HCT116 (cell line): ENCODE measurements at regions not wholly inside any gene's neighbourhood (a gene's known extent, or its start where the extent isn't known, plus 50 kb on each side); places are given as distances from the start of the nearest gene placed in this dataset.
A peak's percentile ranks its signal among the peaks of the same experiment; 100 is the strongest.
"Not testable (repeated sequence)": the region's sequence is repeated elsewhere in the genome, so short reads cannot be mapped to it uniquely, and the experiment has no call there.

ENCODE experiments used
- ATAC-seq: fragments of 200-7000 bp; cut with Tn5 transposase; 2 replicates; pipeline ENCODE4 v1.9.1; 2020; ENCODE audit warnings: mild to moderate bottlenecking, moderate library complexity
- BruUV-seq: library from RNA; stranded (reverse); fragments of 400-500 nt; replicated peaks from 2 replicates; lab custom pipeline; 2021; lab: Mats Ljungman, UMichigan
- CTCF ChIA-PET: fragments of 300-600 bp; sonication (Branson Sonifier 250); formaldehyde crosslinking; loops from one replicate; lab custom pipeline; 2021; ENCODE audit warnings: antibody characterized with exemption; lab: Charles Lee
- POLR2A ChIA-PET: fragments of 300-600, 350-600 bp; sonication (Branson Sonifier 250); formaldehyde crosslinking; loops from one replicate; lab custom pipeline; 2021; ENCODE audit warnings: antibody characterized with exemption; lab: Charles Lee
- RAD21 ChIA-PET, 2 experiments: fragments of 300-600 bp; sonication (Branson Sonifier 250); formaldehyde crosslinking; loops; one replicate each; lab custom pipeline; 2023; ENCODE audit warnings: low total read pairs in 2 of 2; ENCODE audit not compliant: uncharacterized antibody in 2 of 2, unreplicated experiment in 2 of 2, low non-redundant PET in 1 of 2; lab: Charles Lee
- DNase-seq: peaks from one replicate; pipeline ENCODE4 v3.0.0-alpha.2; 2010; ENCODE audit warnings: low read depth, low spot score
- H2AFZ ChIP-seq: fragments of 200-600 bp; shearing (Covaris generic), sonication (generic); 2 replicates; pipeline ENCODE4 v1.6.1; 2017; ENCODE audit warnings: low read depth, mixed run types, mixed read lengths, antibody characterized with exemption, low read length; ENCODE audit not compliant: poor library complexity, severe bottlenecking
- H3K27ac ChIP-seq: 2 replicates; pipeline ENCODE4 v1.5.1; 2012; ENCODE audit warnings: low read depth, low read length
- H3K27me3 ChIP-seq: fragments of 200-600 bp; sonication (generic); 2 replicates; pipeline ENCODE4 v1.6.1; 2016; ENCODE audit warnings: mixed run types, low read length, mixed read lengths; ENCODE audit not compliant: insufficient read depth
- H3K36me3 ChIP-seq, 2 experiments: fragments of 200-500 bp in 1 of 2; fragments of 200-600 bp in 1 of 2; sonication (Bioruptor generic) in 1 of 2; sonication (generic) in 1 of 2; 2 replicates each; pipeline versions ENCODE4 v1.5.1 to v1.6.1; 2014 to 2016; ENCODE audit warnings: low read length in 2 of 2, inconsistent platforms in 1 of 2, mixed read lengths in 1 of 2, mixed run types in 1 of 2; ENCODE audit not compliant: insufficient read depth in 2 of 2, control insufficient read depth in 1 of 2
- H3K4me1 ChIP-seq, 2 experiments: fragments of 200-600 bp in 1 of 2; sonication (generic) in 1 of 2; 2 replicates each; pipeline versions ENCODE4 v1.5.1 to v1.6.1; 2012 to 2017; ENCODE audit warnings: low read length in 2 of 2, inconsistent platforms in 1 of 2, mild to moderate bottlenecking in 1 of 2, mixed read lengths in 1 of 2, mixed run types in 1 of 2, moderate library complexity in 1 of 2; ENCODE audit not compliant: insufficient read depth in 2 of 2, control insufficient read depth in 1 of 2
- H3K4me2 ChIP-seq: fragments of 200-600 bp; sonication (generic); 2 replicates; pipeline ENCODE4 v1.6.1; 2017; ENCODE audit warnings: mixed run types, low read length, mixed read lengths
- H3K4me3 ChIP-seq, 2 experiments: fragments of 200-600 bp in 1 of 2; sonication (generic) in 1 of 2; replicated peaks in 1 of 2; 2 replicates each; pipeline ENCODE4 v1.5.1; 2011 to 2016; ENCODE audit warnings: low read length in 2 of 2, control low read depth in 1 of 2, low read depth in 1 of 2, mild to moderate bottlenecking in 1 of 2, mixed read lengths in 1 of 2, mixed run types in 1 of 2
- H3K79me2 ChIP-seq: fragments of 200-600 bp; sonication (generic); 2 replicates; pipeline ENCODE4 v1.6.1; 2017; ENCODE audit warnings: mild to moderate bottlenecking, mixed run types, low read length, moderate library complexity, mixed read lengths; ENCODE audit not compliant: insufficient read depth
- H3K9ac ChIP-seq: fragments of 200-600 bp; sonication (generic); 2 replicates; pipeline ENCODE4 v1.6.1; 2016; ENCODE audit warnings: low read length, mixed read lengths
- H3K9me2 ChIP-seq: fragments of 200-600 bp; sonication (generic), shearing (Covaris generic); 2 replicates; pipeline ENCODE4 v1.6.1; 2017; ENCODE audit warnings: mixed run types, mild to moderate bottlenecking, moderate library complexity; ENCODE audit not compliant: insufficient read depth
- H3K9me3 ChIP-seq, 2 experiments: fragments of 200-500 bp in 1 of 2; fragments of 200-600 bp in 1 of 2; sonication (Bioruptor generic) in 1 of 2; sonication (generic) in 1 of 2; 2 replicates each; pipeline ENCODE4 v1.6.1; 2014 to 2017; ENCODE audit warnings: low read length in 2 of 2, mixed read lengths in 2 of 2, inconsistent platforms in 1 of 2, low read depth in 1 of 2, mild to moderate bottlenecking in 1 of 2, mixed run types in 1 of 2, moderate library complexity in 1 of 2; ENCODE audit not compliant: control insufficient read depth in 1 of 2, insufficient read depth in 1 of 2
- H4K20me1 ChIP-seq: fragments of 200-600 bp; sonication (generic), shearing (Covaris generic); 2 replicates; pipeline ENCODE4 v1.6.1; 2017; ENCODE audit warnings: mixed run types, mild to moderate bottlenecking, moderate library complexity; ENCODE audit not compliant: insufficient read depth
- ATF3 ChIP-seq: IDR thresholded peaks from 2 replicates; pipeline ENCODE4 v1.6.1; 2012
- CBX3 ChIP-seq: IDR thresholded peaks from 2 replicates; pipeline ENCODE4 v1.6.1; 2012; ENCODE audit warnings: low read depth
- CEBPB ChIP-seq: IDR thresholded peaks from 2 replicates; pipeline ENCODE4 v1.6.1; 2012; ENCODE audit warnings: low read depth
- EGR1 ChIP-seq: IDR thresholded peaks from 2 replicates; pipeline ENCODE4 v1.6.1; 2012; ENCODE audit warnings: low read depth
- EZH2phosphoT487 ChIP-seq: fragments of 200-600 bp; IDR thresholded peaks from 2 replicates; pipeline ENCODE4 v1.6.1; 2018; ENCODE audit warnings: antibody characterized with exemption, borderline replicate concordance
- FOSL1 ChIP-seq: IDR thresholded peaks from 2 replicates; pipeline ENCODE4 v1.6.1; 2012; ENCODE audit warnings: low read depth
- JUND ChIP-seq: IDR thresholded peaks from 2 replicates; pipeline ENCODE4 v1.6.1; 2012
- POLR2A ChIP-seq: IDR thresholded peaks from 2 replicates; pipeline ENCODE4 v1.7.0; 2011; ENCODE audit warnings: borderline replicate concordance; ENCODE audit not compliant: insufficient read depth, insufficient read length; ENCODE audit errors: extremely low read depth
- REST ChIP-seq: IDR thresholded peaks from 2 replicates; pipeline ENCODE4 v1.6.1; 2012; ENCODE audit warnings: low read depth
- SIN3A ChIP-seq: IDR thresholded peaks from 2 replicates; pipeline ENCODE4 v1.6.1; 2012; ENCODE audit warnings: low read depth
- SRF ChIP-seq: IDR thresholded peaks from 2 replicates; pipeline ENCODE4 v1.6.1; 2012; ENCODE audit warnings: low read depth
- YY1 ChIP-seq: IDR thresholded peaks from 2 replicates; pipeline ENCODE4 v1.6.1; 2011; ENCODE audit warnings: low read length, low read depth, moderate library complexity, mild to moderate bottlenecking; ENCODE audit not compliant: insufficient replicate concordance; ENCODE audit errors: extremely low read depth
- ZFX ChIP-seq: fragments of 450-650 bp; IDR thresholded peaks from 2 replicates; pipeline ENCODE4 v1.6.1; 2017
- ZNF274 ChIP-seq: fragments of 200-500 bp; sonication (Bioruptor generic); IDR thresholded peaks from 2 replicates; pipeline ENCODE4 v1.6.1; 2014; ENCODE audit warnings: mild to moderate bottlenecking, low read depth, low read length, inconsistent platforms
- intact Hi-C: fragments of 100-400 bp; cut with micrococcal nuclease; formaldehyde crosslinking; loops from 2 replicates; pipeline ENCODE4 v1.10.0; 2022
- TF ChIP-seq, protein P1 (sequence below), 3 experiments: fragments of 200-600 bp in 1 of 3; sonication (generic) in 1 of 3; IDR thresholded peaks in 2 of 3; conservative IDR thresholded peaks in 1 of 3; 2 replicates each; pipeline ENCODE4 v1.5.1; 2012 to 2017; ENCODE audit warnings: low read depth in 2 of 3, low read length in 2 of 3, antibody characterized with exemption in 1 of 3, borderline replicate concordance in 1 of 3, control low read depth in 1 of 3, mild to moderate bottlenecking in 1 of 3, mixed read lengths in 1 of 3, mixed run types in 1 of 3, moderate library complexity in 1 of 3; ENCODE audit not compliant: insufficient read depth in 1 of 3
- TF ChIP-seq, protein P2 (sequence below): IDR thresholded peaks from 2 replicates; pipeline ENCODE4 v1.6.1; 2012

- H3K4me1 ChIP-seq, result peaks cover 0 to 16% of the 10 kb centered on the region in 2 experiments; a peak in 2 of 4 replicates
- RAD21 ChIA-PET, H3K9ac ChIP-seq, POLR2A ChIA-PET, H2AFZ ChIP-seq, H3K79me2 ChIP-seq, H3K9me3 ChIP-seq, intact Hi-C loops, H3K27me3 ChIP-seq, H3K4me3 ChIP-seq, DNase-seq, BruUV-seq, H3K4me2 ChIP-seq, H3K9me2 ChIP-seq, H3K27ac ChIP-seq, ATAC-seq, H4K20me1 ChIP-seq, H3K36me3 ChIP-seq: not testable (repeated sequence)
- CTCF ChIA-PET, result interaction anchor here (1.3 kb wide), 1 partner anchor 29 kb away, joined by 3 read pairs; no protein-coding TSS in a partner anchor
Measured at GRCh38 chr1:197839786-197840185, 62.6 kb upstream of the C1orf53 start.

DNA sequence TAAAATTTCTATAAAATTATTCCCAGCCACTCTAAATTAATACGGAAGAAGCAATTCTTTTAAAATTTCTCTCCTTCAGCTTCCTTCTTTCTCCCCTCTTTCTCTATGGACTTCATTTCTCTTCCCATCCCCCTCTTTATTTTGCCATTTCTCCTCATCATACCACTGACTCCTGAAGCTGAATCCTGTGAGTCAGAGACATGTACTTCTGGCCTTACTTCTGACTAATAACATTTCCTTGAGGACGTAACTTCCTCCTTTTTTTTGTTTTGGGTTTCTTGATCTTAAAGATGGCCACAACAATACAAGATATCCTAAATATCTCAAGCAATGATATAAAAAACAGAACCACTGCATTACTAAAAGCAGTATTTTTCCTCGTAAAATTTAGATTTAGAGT, 63.6 kb upstream of the DENND1B start:
- no peaks in the 10 kb centered on the region for H3K27me3 ChIP-seq
- RAD21 ChIA-PET, result no interaction called here
- no peak overlapping the region for H3K4me3 ChIP-seq
- H3K9me2 ChIP-seq, result no peaks in the 10 kb centered on the region
- POLR2A ChIA-PET, result interaction anchor here (1.5 kb wide), 1 partner anchor 25 kb away, joined by 3 read pairs; no protein-coding TSS in a partner anchor
- H3K27ac ChIP-seq, result no peak overlapping the region
- no peak overlapping the region for H3K9ac ChIP-seq
- H3K9me3 ChIP-seq, result no peaks in the 10 kb centered on the region
- DNase-seq (peak; percentile 23), ATAC-seq (no peak)
- BruUV-seq, result no TSS peak
- H2AFZ ChIP-seq, result peak overlapping the region; percentile 67
- H4K20me1 ChIP-seq, result no peaks in the 10 kb centered on the region
- H3K79me2 ChIP-seq, result no peaks in the 10 kb centered on the region
- no peaks in the 10 kb centered on the region for H3K36me3 ChIP-seq
- CTCF ChIA-PET, result interaction anchor here (1.3 kb wide), 1 partner anchor 30 kb away, joined by 3 read pairs; no protein-coding TSS in a partner anchor
- H3K4me1 ChIP-seq, result peaks cover 0 to 16% of the 10 kb centered on the region in 2 experiments; a peak in 2 of 4 replicates
- intact Hi-C loops, result no loop called here
- H3K4me2 ChIP-seq, result peak overlapping the region; percentile 22; the same call in 1 of the 2 replicates
- TF ChIP-seq EZH2phosphoT487, result no peak
- 0 out of 2 replicates have a peak, but pooled peaks have one; percentile 40 for TF ChIP-seq CBX3
- no peak for TF ChIP-seq SRF
- no peak for TF ChIP-seq ZNF274
- no peak for TF ChIP-seq POLR2A
- peak; percentile 49; the same call in 1 of the 2 replicates for TF ChIP-seq FOSL1
- TF ChIP-seq JUND, result no peak; the same call in 1 of the 2 replicates
- TF ChIP-seq, protein P1, sequence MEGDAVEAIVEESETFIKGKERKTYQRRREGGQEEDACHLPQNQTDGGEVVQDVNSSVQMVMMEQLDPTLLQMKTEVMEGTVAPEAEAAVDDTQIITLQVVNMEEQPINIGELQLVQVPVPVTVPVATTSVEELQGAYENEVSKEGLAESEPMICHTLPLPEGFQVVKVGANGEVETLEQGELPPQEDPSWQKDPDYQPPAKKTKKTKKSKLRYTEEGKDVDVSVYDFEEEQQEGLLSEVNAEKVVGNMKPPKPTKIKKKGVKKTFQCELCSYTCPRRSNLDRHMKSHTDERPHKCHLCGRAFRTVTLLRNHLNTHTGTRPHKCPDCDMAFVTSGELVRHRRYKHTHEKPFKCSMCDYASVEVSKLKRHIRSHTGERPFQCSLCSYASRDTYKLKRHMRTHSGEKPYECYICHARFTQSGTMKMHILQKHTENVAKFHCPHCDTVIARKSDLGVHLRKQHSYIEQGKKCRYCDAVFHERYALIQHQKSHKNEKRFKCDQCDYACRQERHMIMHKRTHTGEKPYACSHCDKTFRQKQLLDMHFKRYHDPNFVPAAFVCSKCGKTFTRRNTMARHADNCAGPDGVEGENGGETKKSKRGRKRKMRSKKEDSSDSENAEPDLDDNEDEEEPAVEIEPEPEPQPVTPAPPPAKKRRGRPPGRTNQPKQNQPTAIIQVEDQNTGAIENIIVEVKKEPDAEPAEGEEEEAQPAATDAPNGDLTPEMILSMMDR (IDR thresholded peaks at IDR 0.05 in 2 of 3, conservative IDR thresholded peaks at IDR 0.05 in 1 of 3; ENCODE audit: borderline replicate concordance in 1 of 3, insufficient read depth in 1 of 3, low read depth in 2 of 3, low read length in 2 of 3), result no peak
- TF ChIP-seq, protein P2, sequence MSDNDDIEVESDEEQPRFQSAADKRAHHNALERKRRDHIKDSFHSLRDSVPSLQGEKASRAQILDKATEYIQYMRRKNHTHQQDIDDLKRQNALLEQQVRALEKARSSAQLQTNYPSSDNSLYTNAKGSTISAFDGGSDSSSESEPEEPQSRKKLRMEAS, result no peak
- TF ChIP-seq CEBPB, result no peak
- TF ChIP-seq YY1, result no peak
- no peak for TF ChIP-seq ZFX
- TF ChIP-seq SIN3A, result no peak
- TF ChIP-seq REST, result no peak
- no peak for TF ChIP-seq EGR1
- TF ChIP-seq ATF3, result no peak
